Ishikawa (cell line): ENCODE measurements at regions not wholly inside any gene's neighbourhood (a gene's known extent, or its start where the extent isn't known, plus 50 kb on each side); places are given as distances from the start of the nearest gene placed in this dataset.
A peak's percentile ranks its signal among the peaks of the same experiment; 100 is the strongest.

Experiments
- CEBPB ChIP-seq: IDR thresholded peaks from 2 replicates; pipeline ENCODE4 v1.6.1; 2012
- CREB1 ChIP-seq: IDR thresholded peaks from 2 replicates; pipeline ENCODE4 v1.6.1; 2012; ENCODE audit warnings: low read depth
- EGR1 ChIP-seq: IDR thresholded peaks from 2 replicates; pipeline ENCODE4 v1.6.1; 2012
- EP300 ChIP-seq: IDR thresholded peaks from 2 replicates; pipeline ENCODE4 v1.6.1; 2012; ENCODE audit warnings: borderline replicate concordance
- MAX ChIP-seq: IDR thresholded peaks from 2 replicates; pipeline ENCODE4 v1.6.1; 2012
- NFIC ChIP-seq: IDR thresholded peaks from 2 replicates; pipeline ENCODE4 v1.6.1; 2012
- TAF1 ChIP-seq: IDR thresholded peaks from 2 replicates; pipeline ENCODE4 v1.6.1; 2012; ENCODE audit warnings: low read depth, mild to moderate bottlenecking
- TCF12 ChIP-seq: IDR thresholded peaks from 2 replicates; pipeline ENCODE4 v1.6.1; 2012; ENCODE audit warnings: low read depth
- TEAD4 ChIP-seq: IDR thresholded peaks from 2 replicates; pipeline ENCODE4 v1.6.1; 2012
- USF1 ChIP-seq: IDR thresholded peaks from 2 replicates; pipeline ENCODE4 v1.6.1; 2012
- TF ChIP-seq, protein P1 (sequence below): IDR thresholded peaks from 2 replicates; pipeline ENCODE4 v1.6.1; 2012; ENCODE audit warnings: low read depth, mild to moderate bottlenecking

DNA sequence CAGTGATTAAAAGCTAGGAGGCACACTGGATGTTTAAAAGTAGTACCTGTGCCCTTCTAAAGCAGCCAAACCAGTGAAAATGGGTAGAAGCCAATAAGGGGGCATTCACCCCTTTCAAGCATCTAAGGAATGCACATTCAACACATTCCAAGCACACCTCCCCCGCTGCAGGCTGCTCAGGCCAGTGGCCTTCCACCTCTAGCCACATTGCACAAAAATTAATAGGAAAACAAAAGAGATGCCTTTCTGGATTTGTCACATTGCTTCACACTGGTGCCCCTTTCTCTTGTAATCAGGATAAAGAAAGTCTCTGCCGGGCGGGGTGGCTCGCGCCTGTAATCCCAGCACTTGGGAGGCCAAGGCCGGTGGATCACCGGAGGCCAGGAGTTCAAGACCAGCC lies 834.0 kb downstream of the USP25 start:
- peak; percentile 59 for TF ChIP-seq MAX
- peak; percentile 92 for TF ChIP-seq NFIC
- no peak for TF ChIP-seq TAF1
- TF ChIP-seq CEBPB: peak; percentile 90
- TF ChIP-seq USF1: no peak
- TF ChIP-seq TCF12: peak; percentile 93
- TF ChIP-seq EP300: peak; percentile 96
- TF ChIP-seq, protein P1, sequence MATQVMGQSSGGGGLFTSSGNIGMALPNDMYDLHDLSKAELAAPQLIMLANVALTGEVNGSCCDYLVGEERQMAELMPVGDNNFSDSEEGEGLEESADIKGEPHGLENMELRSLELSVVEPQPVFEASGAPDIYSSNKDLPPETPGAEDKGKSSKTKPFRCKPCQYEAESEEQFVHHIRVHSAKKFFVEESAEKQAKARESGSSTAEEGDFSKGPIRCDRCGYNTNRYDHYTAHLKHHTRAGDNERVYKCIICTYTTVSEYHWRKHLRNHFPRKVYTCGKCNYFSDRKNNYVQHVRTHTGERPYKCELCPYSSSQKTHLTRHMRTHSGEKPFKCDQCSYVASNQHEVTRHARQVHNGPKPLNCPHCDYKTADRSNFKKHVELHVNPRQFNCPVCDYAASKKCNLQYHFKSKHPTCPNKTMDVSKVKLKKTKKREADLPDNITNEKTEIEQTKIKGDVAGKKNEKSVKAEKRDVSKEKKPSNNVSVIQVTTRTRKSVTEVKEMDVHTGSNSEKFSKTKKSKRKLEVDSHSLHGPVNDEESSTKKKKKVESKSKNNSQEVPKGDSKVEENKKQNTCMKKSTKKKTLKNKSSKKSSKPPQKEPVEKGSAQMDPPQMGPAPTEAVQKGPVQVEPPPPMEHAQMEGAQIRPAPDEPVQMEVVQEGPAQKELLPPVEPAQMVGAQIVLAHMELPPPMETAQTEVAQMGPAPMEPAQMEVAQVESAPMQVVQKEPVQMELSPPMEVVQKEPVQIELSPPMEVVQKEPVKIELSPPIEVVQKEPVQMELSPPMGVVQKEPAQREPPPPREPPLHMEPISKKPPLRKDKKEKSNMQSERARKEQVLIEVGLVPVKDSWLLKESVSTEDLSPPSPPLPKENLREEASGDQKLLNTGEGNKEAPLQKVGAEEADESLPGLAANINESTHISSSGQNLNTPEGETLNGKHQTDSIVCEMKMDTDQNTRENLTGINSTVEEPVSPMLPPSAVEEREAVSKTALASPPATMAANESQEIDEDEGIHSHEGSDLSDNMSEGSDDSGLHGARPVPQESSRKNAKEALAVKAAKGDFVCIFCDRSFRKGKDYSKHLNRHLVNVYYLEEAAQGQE: no peak
- peak; percentile 100 for TF ChIP-seq TEAD4
- TF ChIP-seq EGR1: peak; percentile 66
- TF ChIP-seq CREB1: no peak
